ENCODE measurements at regions not wholly inside any gene's neighbourhood (a gene's known extent, or its start where the extent isn't known, plus 50 kb on each side); places are given as distances from the start of the nearest gene placed in this dataset.

DNA sequence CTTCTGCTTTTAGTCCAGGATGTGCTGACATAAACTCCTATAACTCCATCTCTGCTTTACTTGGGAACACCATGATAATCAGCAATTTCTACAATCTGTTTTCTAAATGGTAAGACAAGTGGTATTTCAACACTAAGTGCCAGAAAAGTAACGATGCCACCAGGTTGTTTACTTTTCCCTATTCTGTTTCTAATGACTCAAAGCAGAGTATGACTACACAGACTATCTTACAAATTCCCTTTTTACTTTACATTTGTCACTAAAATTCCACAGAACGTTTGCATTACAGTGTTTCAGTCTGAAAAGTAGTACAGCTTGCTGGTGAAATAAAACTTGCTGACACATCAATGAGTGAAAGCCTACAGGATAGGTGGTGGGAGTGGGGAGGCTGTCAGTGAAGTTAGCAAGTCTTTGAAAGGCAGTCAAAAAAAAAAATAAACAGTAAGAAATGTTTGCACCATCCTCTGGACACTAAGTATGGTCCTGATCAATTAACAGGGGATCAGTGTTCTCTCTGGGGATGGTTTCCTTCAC, 186.5 kb downstream of the LURAP1L start:
- H3K9me3 ChIP-seq, result no peaks in the 10 kb centered on the region
- 65% methylated on average over 2 of the region's 2 CpGs for WGBS
- H3K36me3 ChIP-seq, result no peaks in the 10 kb centered on the region
- TF ChIP-seq, protein P1, sequence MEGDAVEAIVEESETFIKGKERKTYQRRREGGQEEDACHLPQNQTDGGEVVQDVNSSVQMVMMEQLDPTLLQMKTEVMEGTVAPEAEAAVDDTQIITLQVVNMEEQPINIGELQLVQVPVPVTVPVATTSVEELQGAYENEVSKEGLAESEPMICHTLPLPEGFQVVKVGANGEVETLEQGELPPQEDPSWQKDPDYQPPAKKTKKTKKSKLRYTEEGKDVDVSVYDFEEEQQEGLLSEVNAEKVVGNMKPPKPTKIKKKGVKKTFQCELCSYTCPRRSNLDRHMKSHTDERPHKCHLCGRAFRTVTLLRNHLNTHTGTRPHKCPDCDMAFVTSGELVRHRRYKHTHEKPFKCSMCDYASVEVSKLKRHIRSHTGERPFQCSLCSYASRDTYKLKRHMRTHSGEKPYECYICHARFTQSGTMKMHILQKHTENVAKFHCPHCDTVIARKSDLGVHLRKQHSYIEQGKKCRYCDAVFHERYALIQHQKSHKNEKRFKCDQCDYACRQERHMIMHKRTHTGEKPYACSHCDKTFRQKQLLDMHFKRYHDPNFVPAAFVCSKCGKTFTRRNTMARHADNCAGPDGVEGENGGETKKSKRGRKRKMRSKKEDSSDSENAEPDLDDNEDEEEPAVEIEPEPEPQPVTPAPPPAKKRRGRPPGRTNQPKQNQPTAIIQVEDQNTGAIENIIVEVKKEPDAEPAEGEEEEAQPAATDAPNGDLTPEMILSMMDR (IDR thresholded peaks at IDR 0.05), result no peak
- no peak for TF ChIP-seq EP300 (IDR thresholded peaks at IDR 0.05)
- TF ChIP-seq POLR2AphosphoS5 (IDR thresholded peaks at IDR 0.05), result no peak
- TF ChIP-seq POLR2A (IDR thresholded peaks at IDR 0.05), result no peak
- H3K4me3 ChIP-seq, result no peak overlapping the region
- H3K4me1 ChIP-seq, result no peaks in the 10 kb centered on the region
- DNase-seq (ENCODE audit: low spot score in 2 of 2), result no peak
- no peak overlapping the region for H3K27ac ChIP-seq
- H3K27me3 ChIP-seq, result no peaks in the 10 kb centered on the region

DNA sequence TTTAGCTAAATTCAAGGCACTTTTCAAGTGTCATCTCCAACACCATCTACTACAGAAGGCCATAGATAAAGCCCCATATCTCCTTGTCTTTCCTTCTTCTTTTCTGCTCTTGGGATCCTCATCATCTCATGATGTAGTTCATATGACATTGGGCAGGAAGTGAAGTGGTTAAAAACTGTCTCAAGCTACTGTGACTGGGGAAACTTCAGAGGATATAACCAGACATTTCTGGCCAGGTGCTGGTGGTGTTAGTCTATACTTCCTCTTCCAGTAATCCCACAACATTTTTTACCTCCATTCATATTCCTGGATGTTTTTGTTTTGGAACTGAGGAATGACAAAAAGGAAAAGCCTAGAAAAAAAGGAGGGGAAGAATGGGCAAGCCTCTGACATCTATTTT, 188.7 kb downstream of the LURAP1L start:
- H3K9me3 ChIP-seq, result no peaks in the 10 kb centered on the region
- H3K4me3 ChIP-seq, result no peak overlapping the region
- DNase-seq (ENCODE audit: low spot score in 2 of 2), result no peak
- TF ChIP-seq, protein P1 (IDR thresholded peaks at IDR 0.05), result no peak
- TF ChIP-seq EP300 (IDR thresholded peaks at IDR 0.05), result no peak
- no peak for TF ChIP-seq POLR2A (IDR thresholded peaks at IDR 0.05)
- TF ChIP-seq POLR2AphosphoS5 (IDR thresholded peaks at IDR 0.05), result no peak
- H3K36me3 ChIP-seq, result no peaks in the 10 kb centered on the region
- H3K27me3 ChIP-seq, result no peaks in the 10 kb centered on the region
- no peaks in the 10 kb centered on the region for H3K4me1 ChIP-seq
- no peak overlapping the region for H3K27ac ChIP-seq

DNA sequence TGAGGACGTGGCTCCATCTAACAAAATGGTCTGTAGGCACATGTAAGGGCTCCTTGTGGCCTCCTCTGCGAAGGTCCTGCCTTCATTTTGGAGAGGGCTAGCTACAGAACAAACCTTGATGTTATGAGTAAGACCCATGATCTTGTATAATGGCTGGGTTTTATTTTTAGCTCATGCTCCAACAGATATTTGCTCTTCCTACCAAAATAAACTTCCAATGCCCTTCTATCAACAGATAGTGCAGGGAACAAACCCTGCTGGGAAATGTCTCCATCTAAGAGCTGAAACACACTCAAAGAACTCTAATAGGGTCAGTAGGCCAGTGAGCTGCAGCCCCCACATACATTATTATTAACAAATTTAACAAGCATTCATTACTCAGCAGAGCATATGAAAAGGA, 189.5 kb downstream of the LURAP1L start:
- DNase-seq (ENCODE audit: low spot score in 2 of 2), result no peak
- no peaks in the 10 kb centered on the region for H3K27me3 ChIP-seq
- TF ChIP-seq, protein P1 (IDR thresholded peaks at IDR 0.05), result no peak
- TF ChIP-seq POLR2A (IDR thresholded peaks at IDR 0.05) (no peak), POLR2AphosphoS5 (IDR thresholded peaks at IDR 0.05) (no peak), EP300 (IDR thresholded peaks at IDR 0.05) (no peak)
- WGBS, result 86% methylated on average over 2 of the region's 2 CpGs
- no peaks in the 10 kb centered on the region for H3K4me1 ChIP-seq
- no peak overlapping the region for H3K27ac ChIP-seq
- H3K9me3 ChIP-seq, result no peaks in the 10 kb centered on the region
- H3K4me3 ChIP-seq, result no peak overlapping the region
- no peaks in the 10 kb centered on the region for H3K36me3 ChIP-seq

DNA sequence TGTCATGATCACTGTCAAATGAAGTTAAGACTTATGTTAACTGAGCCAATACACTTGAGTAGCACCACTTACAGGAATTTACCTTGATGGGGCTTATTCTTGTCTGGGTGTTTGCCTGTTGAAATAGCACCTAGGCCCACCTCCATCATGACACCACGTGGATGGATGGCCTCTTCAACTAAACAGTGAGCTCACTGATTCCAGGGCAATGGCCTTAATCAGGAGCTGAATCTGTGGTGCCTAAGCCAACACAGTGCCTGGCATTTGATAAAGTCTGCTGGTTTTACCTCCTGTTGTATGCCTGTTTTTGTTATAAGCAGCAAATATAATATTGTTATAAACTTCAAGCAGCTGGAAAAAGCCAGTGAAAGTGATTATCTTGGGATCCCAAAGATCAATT, 190.5 kb downstream of the LURAP1L start:
- no peaks in the 10 kb centered on the region for H3K36me3 ChIP-seq
- no peak overlapping the region for H3K27ac ChIP-seq
- 46% methylated on average over 1 of the region's 1 CpG for WGBS

DNA sequence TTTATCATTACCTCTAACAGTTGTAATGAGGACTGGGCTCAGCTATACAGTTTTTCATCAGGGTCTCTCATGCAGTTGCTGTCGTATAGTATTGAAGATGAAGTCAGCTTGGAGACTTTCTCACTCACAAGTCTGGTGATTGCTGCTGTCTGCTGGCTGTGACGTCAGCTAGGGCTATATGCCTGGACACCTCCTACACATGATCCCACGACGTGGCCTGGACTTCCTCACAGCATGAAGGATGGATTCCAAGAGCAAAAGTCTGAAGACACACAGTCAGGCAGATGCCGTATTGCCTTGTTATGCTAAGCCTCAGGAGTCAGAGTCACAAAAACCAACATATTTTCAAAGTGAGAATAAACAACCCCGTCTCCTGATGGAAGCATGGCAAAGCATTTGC, 193.3 kb downstream of the LURAP1L start:
- 88% methylated on average over 6 of the region's 6 CpGs for WGBS
- Histone ChIP-seq H3K27me3 (no peaks in the 10 kb centered on the region), H3K36me3 (no peaks in the 10 kb centered on the region), H3K9me3 (no peaks in the 10 kb centered on the region), H3K4me3 (no peak overlapping the region), H3K27ac (no peak overlapping the region), H3K4me1 (peaks cover 4% of the 10 kb centered on the region)
- DNase-seq (ENCODE audit: low spot score in 2 of 2), result no peak
- TF ChIP-seq EP300 (IDR thresholded peaks at IDR 0.05) (no peak), POLR2A (IDR thresholded peaks at IDR 0.05) (no peak), POLR2AphosphoS5 (IDR thresholded peaks at IDR 0.05) (no peak)
- TF ChIP-seq, protein P1 (IDR thresholded peaks at IDR 0.05), result no peak

More for the DNA sequence above, 190.5 kb downstream of the LURAP1L start:
- no peaks in the 10 kb centered on the region for H3K4me1 ChIP-seq
- no peaks in the 10 kb centered on the region for H3K27me3 ChIP-seq
- no peak overlapping the region for H3K4me3 ChIP-seq
- TF ChIP-seq POLR2AphosphoS5 (IDR thresholded peaks at IDR 0.05), result no peak
- TF ChIP-seq EP300 (IDR thresholded peaks at IDR 0.05), result no peak
- TF ChIP-seq POLR2A (IDR thresholded peaks at IDR 0.05), result no peak
- TF ChIP-seq, protein P1 (IDR thresholded peaks at IDR 0.05), result no peak
- H3K9me3 ChIP-seq, result no peaks in the 10 kb centered on the region
- no peak for DNase-seq (ENCODE audit: low spot score in 2 of 2)
